SJSA1 (cell line): ENCODE measurements at regions not wholly inside any gene's neighbourhood (a gene's known extent, or its start where the extent isn't known, plus 50 kb on each side); places are given as distances from the start of the nearest gene placed in this dataset.

Experiments used
- DNase-seq, 2 experiments: peaks; one replicate each; pipeline ENCODE4 v3.0.0-alpha.2; 2015 to 2020; ENCODE audit warnings: low spot score in 2 of 2, low read depth in 1 of 2
- H3K27ac ChIP-seq: fragments of 250-450 bp; sonication (Bioruptor Pico); 2 replicates; pipeline ENCODE4 v1.5.1; 2020; ENCODE audit warnings: mild to moderate bottlenecking, moderate library complexity
- H3K27me3 ChIP-seq: fragments of 250-450 bp; sonication (Bioruptor Pico); replicated peaks from 2 replicates; pipeline ENCODE4 v1.5.1; 2020; ENCODE audit warnings: mild to moderate bottlenecking, moderate library complexity
- H3K36me3 ChIP-seq: fragments of 250-450 bp; sonication (Bioruptor Pico); 2 replicates; pipeline ENCODE4 v1.5.1; 2020; ENCODE audit warnings: mild to moderate bottlenecking
- H3K4me1 ChIP-seq: fragments of 250-450 bp; sonication (Bioruptor Pico); replicated peaks from 2 replicates; pipeline ENCODE4 v1.6.1; 2021; ENCODE audit warnings: mild to moderate bottlenecking
- H3K4me3 ChIP-seq: fragments of 250-450 bp; sonication (Bioruptor Pico); 2 replicates; pipeline ENCODE4 v1.5.1; 2020; ENCODE audit warnings: mild to moderate bottlenecking
- H3K9me3 ChIP-seq: fragments of 250-450 bp; sonication (Bioruptor Pico); replicated peaks from 2 replicates; pipeline ENCODE4 v1.5.1; 2020; ENCODE audit warnings: mild to moderate bottlenecking

DNA sequence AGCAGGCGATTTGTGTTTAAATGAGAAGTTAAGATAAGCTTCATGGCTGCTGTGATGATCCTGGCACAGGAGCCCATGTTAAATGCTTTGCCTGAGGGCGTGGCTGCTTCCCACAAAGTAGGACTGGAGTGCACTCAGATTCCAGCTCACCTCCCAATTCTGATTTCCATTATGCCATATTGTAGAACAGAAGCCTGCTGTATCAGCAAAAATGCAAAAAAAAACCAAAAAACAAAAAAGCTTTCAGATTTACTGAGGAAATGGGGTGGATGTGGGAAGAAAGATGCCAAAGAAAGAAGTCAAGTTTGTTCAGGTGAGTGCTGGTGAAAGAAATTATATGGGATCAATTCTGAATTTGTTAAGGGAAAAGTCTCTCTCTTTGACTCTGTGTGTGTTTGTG lies 610.4 kb upstream of the NETO1 start:
- Histone ChIP-seq H3K36me3 (no peaks in the 10 kb centered on the region), H3K4me1 (no peaks in the 10 kb centered on the region), H3K9me3 (no peaks in the 10 kb centered on the region; the same call in 1 of the 2 replicates), H3K27me3 (no peaks in the 10 kb centered on the region), H3K27ac (no peak overlapping the region), H3K4me3 (no peak overlapping the region)
- DNase-seq = no peak

- Histone ChIP-seq H3K9me3 (no peaks in the 10 kb centered on the region; the same call in 1 of the 2 replicates), H3K36me3 (no peaks in the 10 kb centered on the region), H3K4me1 (no peaks in the 10 kb centered on the region), H3K27me3 (no peaks in the 10 kb centered on the region), H3K27ac (no peak overlapping the region), H3K4me3 (no peak overlapping the region)
- no peak for DNase-seq
Observed at GRCh38 chr18:73476031-73476430, 608.2 kb upstream of the NETO1 start.

- no peaks in the 10 kb centered on the region for H3K27me3 ChIP-seq
- no peaks in the 10 kb centered on the region for H3K4me1 ChIP-seq
- no peak for DNase-seq
- H3K9me3 ChIP-seq = no peaks in the 10 kb centered on the region
- no peaks in the 10 kb centered on the region for H3K36me3 ChIP-seq
- H3K27ac ChIP-seq = no peak overlapping the region
- no peak overlapping the region for H3K4me3 ChIP-seq
Observed at GRCh38 chr18:73462092-73462491, 594.3 kb upstream of the NETO1 start.

DNA sequence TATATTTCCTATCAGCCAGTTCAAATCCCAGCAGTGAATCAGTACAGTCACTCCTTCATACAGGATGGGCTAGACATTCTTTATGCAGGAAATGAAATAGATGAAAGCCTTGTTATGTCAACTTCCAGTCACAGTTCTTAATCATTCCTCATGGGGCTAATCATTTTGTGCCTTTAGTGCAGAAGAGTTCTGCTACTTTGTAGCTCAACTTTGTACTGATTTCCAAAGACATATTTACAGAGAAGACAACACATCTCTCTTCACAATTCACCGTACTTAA lies 593.9 kb upstream of the NETO1 start:
- Histone ChIP-seq H3K27ac (no peak overlapping the region), H3K27me3 (no peaks in the 10 kb centered on the region), H3K36me3 (no peaks in the 10 kb centered on the region), H3K4me3 (no peak overlapping the region), H3K4me1 (no peaks in the 10 kb centered on the region), H3K9me3 (no peaks in the 10 kb centered on the region)
- no peak for DNase-seq

GRCh38 chr18:73461038-73461779 lies 593.4 kb upstream of the NETO1 start:
- no peak overlapping the region for H3K4me3 ChIP-seq
- no peaks in the 10 kb centered on the region for H3K4me1 ChIP-seq
- H3K9me3 ChIP-seq = no peaks in the 10 kb centered on the region
- H3K27me3 ChIP-seq = no peaks in the 10 kb centered on the region
- no peak overlapping the region for H3K27ac ChIP-seq
- no peaks in the 10 kb centered on the region for H3K36me3 ChIP-seq
- no peak for DNase-seq

DNA sequence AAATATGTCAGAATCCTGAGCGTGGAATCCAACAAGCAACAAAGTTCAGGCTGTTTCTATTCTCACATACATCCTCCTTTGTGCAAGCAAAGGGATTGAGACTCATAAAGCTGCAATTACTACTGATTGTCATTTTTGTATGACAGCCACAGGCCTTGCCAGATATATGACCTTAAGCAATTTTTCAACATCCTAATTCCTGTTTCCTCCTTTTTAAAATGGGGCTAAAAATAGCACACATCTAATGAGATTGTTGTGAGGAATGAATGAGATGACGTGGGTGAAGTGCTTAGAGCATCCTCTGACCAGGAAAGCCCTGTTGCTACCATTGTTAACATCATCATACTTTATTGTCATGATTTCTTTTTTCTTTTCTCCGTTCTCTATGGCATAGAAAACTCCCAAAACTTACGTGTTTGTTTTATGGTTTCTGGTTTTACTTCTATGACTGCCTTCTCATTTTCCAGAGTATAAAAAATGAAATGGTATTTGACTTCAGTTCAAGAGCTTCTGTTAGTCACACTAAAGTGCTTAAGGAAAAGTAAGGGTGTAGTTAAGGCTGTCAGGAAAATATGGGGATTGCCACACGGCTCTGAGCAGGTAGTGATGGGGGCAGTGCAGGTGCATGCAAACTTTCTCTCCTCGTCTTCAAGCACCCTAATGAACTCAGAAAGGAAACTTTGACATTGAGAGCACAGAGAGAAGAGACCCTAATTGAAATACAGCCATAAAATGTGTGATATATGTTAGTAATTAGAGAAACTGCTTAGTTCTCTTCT lies 590.6 kb upstream of the NETO1 start:
- no peaks in the 10 kb centered on the region for H3K27me3 ChIP-seq

DNA sequence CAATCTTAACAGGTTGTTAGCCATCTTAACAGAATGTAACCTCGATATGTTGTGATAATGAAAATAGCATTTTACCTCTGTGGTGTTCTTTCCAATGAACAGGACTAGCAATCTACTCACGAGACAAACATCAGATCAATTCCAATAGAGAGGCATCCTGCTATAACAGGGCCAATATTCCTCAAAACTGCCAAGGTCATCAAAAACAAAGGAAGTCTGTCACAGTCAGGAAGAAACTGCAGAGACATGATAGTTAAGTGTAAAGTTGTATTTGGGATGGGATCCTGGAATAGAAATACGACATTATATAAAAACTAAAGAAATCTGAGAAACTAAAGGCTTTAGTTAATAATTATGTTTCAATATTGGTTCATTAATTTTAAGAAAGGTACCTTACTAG lies 588.9 kb upstream of the NETO1 start:
- Histone ChIP-seq H3K4me1 (no peaks in the 10 kb centered on the region), H3K4me3 (no peak overlapping the region), H3K27ac (no peak overlapping the region), H3K36me3 (no peaks in the 10 kb centered on the region), H3K27me3 (no peaks in the 10 kb centered on the region), H3K9me3 (no peaks in the 10 kb centered on the region)
- no peak for DNase-seq

More for the DNA sequence above, 590.6 kb upstream of the NETO1 start:
- no peak overlapping the region for H3K27ac ChIP-seq
- no peaks in the 10 kb centered on the region for H3K4me1 ChIP-seq
- no peaks in the 10 kb centered on the region for H3K9me3 ChIP-seq
- DNase-seq = no peak
- H3K36me3 ChIP-seq = no peaks in the 10 kb centered on the region
- H3K4me3 ChIP-seq = no peak overlapping the region

GRCh38 chr18:73452866-73453265 lies 585.1 kb upstream of the NETO1 start:
- Histone ChIP-seq H3K9me3 (peaks cover 6% of the 10 kb centered on the region; the same call in 1 of the 2 replicates), H3K36me3 (no peaks in the 10 kb centered on the region), H3K4me1 (no peaks in the 10 kb centered on the region), H3K4me3 (no peak overlapping the region), H3K27ac (no peak overlapping the region), H3K27me3 (no peaks in the 10 kb centered on the region)
- no peak for DNase-seq

DNA sequence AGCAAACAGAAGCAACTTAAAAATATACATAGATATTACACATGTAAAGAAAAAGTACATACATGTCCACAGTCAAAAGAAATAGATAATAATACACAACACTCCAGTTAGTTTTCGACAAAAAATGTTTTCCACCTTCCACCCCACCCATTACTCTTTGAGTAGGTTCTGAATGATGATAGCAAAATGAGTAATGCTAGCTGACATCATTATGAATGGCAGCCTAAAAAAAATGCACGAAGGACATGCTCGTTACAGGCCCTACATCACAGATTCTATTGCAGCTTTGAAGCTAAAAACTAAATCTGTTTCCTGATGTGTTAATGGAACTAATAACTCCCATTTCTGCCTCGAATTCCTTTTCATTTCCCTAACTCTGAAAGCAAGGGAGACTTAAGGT lies 578.7 kb upstream of the NETO1 start:
- Histone ChIP-seq H3K36me3 (no peaks in the 10 kb centered on the region), H3K4me3 (no peak overlapping the region), H3K4me1 (no peaks in the 10 kb centered on the region), H3K27ac (no peak overlapping the region), H3K27me3 (no peaks in the 10 kb centered on the region), H3K9me3 (peaks cover 6% of the 10 kb centered on the region; the same call in 1 of the 2 replicates)
- DNase-seq = no peak

DNA sequence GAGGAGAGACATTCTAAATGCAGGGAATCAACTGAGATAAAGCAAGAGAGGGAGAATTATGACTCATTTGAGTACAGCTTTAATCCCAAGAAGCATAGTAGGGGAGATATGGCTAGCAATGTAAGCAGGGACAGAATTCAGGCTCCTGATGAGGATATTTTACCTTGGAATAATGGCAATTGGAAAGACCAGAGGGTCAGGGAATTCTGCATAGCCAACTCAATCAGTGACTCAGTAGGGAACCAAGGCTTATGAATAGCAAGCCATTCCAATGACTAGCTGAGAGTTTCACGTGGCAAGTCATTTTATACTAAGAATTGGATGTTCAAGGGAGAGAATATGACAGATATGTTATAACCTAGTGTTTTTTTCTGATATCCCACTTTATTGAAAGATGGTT lies 563.8 kb upstream of the NETO1 start:
- Histone ChIP-seq H3K9me3 (no peaks in the 10 kb centered on the region), H3K27me3 (no peaks in the 10 kb centered on the region), H3K36me3 (no peaks in the 10 kb centered on the region), H3K4me1 (no peaks in the 10 kb centered on the region), H3K27ac (no peak overlapping the region), H3K4me3 (no peak overlapping the region)
- DNase-seq = no peak

DNA sequence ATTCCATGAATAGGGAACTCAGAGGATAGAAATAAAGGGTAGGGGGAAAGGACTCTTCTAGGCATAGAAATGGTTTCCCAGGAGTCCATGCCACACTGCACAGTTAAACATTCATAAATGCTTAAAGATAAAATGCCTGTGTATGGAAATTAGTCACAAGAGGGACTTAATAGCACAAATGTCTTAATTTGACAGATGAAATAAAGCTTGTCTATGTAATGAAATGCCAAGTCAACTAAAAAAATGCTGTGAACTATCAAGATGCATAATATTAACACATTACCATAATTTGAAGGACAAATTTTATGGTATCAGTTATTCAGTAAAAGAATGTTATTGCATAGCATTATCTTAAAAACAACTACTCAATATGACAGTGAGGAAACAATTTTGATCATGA lies 553.2 kb upstream of the NETO1 start:
- Histone ChIP-seq H3K4me3 (no peak overlapping the region), H3K4me1 (no peaks in the 10 kb centered on the region), H3K27ac (no peak overlapping the region), H3K9me3 (no peaks in the 10 kb centered on the region), H3K36me3 (no peaks in the 10 kb centered on the region), H3K27me3 (no peaks in the 10 kb centered on the region)
- no peak for DNase-seq

- DNase-seq = no peak
- no peaks in the 10 kb centered on the region for H3K36me3 ChIP-seq
- no peaks in the 10 kb centered on the region for H3K4me1 ChIP-seq
- no peak overlapping the region for H3K4me3 ChIP-seq
- no peak overlapping the region for H3K27ac ChIP-seq
- no peaks in the 10 kb centered on the region for H3K9me3 ChIP-seq
- no peaks in the 10 kb centered on the region for H3K27me3 ChIP-seq
Observed at GRCh38 chr18:73419531-73419930, 551.7 kb upstream of the NETO1 start.

GRCh38 chr18:73414598-73414997 lies 546.8 kb upstream of the NETO1 start:
- Histone ChIP-seq H3K36me3 (no peaks in the 10 kb centered on the region), H3K27ac (no peak overlapping the region), H3K27me3 (no peaks in the 10 kb centered on the region), H3K4me3 (no peak overlapping the region), H3K9me3 (no peaks in the 10 kb centered on the region; the same call in 1 of the 2 replicates), H3K4me1 (no peaks in the 10 kb centered on the region)
- no peak for DNase-seq

DNA sequence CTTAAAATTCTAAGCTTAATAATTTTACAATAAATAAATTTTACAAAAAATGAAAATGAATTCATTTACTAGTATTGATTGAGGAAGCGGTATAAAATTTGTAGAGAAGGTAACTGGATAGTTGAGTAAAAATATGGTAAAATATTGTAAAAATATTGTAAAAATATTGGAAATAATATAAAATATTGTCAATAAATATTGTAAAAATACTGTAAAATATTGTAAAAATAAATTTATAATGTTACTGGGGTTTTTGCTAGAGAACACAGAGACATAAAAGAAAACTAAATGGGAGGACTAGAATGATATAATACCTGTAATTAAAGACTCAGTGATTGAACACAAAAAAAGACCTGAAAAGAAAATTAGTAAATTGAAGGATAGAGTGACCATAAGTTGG lies 546.3 kb upstream of the NETO1 start:
- no peak for DNase-seq
- Histone ChIP-seq H3K27ac (no peak overlapping the region), H3K27me3 (no peaks in the 10 kb centered on the region), H3K9me3 (no peaks in the 10 kb centered on the region; the same call in 1 of the 2 replicates), H3K36me3 (no peaks in the 10 kb centered on the region), H3K4me1 (no peaks in the 10 kb centered on the region), H3K4me3 (no peak overlapping the region)
